SK-N-SH treated with all-trans-retinoic acid at 6 μM for 48 hours (cell line): ENCODE measurements at regions not wholly inside any gene's neighbourhood (a gene's known extent, or its start where the extent isn't known, plus 50 kb on each side); places are given as distances from the start of the nearest gene placed in this dataset.

Experiments
- ATAC-seq: fragments of 200-7000 bp; cut with Tn5 transposase; 3 replicates; pipeline ENCODE4 v1.9.1; 2020; ENCODE audit warnings: mild to moderate bottlenecking, moderate library complexity
- ARNTL ChIP-seq: fragments of 450-650 bp; formaldehyde crosslinking; IDR thresholded peaks from 2 replicates; pipeline ENCODE4 v1.5.0; 2020; ENCODE audit warnings: low read depth, mild to moderate bottlenecking, moderate library complexity, borderline replicate concordance
- BACH2 ChIP-seq: fragments of 250-450 bp; sonication (Bioruptor Pico); IDR thresholded peaks from 2 replicates; pipeline ENCODE4 v1.9.0; 2021; ENCODE audit warnings: mild to moderate bottlenecking, borderline replicate concordance
- CREB5 ChIP-seq: fragments of 250-450 bp; sonication (Bioruptor Pico); IDR thresholded peaks from 2 replicates; pipeline ENCODE4 v1.5.1; 2020; ENCODE audit warnings: low read depth, mild to moderate bottlenecking, moderate library complexity
- CSDC2 ChIP-seq: fragments of 250-450 bp; sonication (Bioruptor Pico); IDR thresholded peaks from 2 replicates; pipeline ENCODE4 v1.5.0; 2020; ENCODE audit warnings: mild to moderate bottlenecking, moderate library complexity
- CSRNP3 ChIP-seq: fragments of 250-450 bp; sonication (Bioruptor Pico); IDR thresholded peaks from 2 replicates; pipeline ENCODE4 v1.5.1; 2021; ENCODE audit warnings: mild to moderate bottlenecking, moderate library complexity
- ESRRG ChIP-seq: fragments of 250-450 bp; sonication (Bioruptor Pico); IDR thresholded peaks from 2 replicates; pipeline ENCODE4 v1.6.1; 2021; ENCODE audit warnings: mild to moderate bottlenecking
- ISL1 ChIP-seq: fragments of 250-450 bp; sonication (Bioruptor Pico); IDR thresholded peaks from 2 replicates; pipeline ENCODE4 v2.1.2; 2022; ENCODE audit warnings: mild to moderate bottlenecking, moderate library complexity
- PATZ1 ChIP-seq: fragments of 250-450 bp; sonication (Bioruptor Pico); IDR thresholded peaks from 2 replicates; pipeline ENCODE4 v1.8.0; 2020; ENCODE audit warnings: mild to moderate bottlenecking, moderate library complexity, borderline replicate concordance
- POU6F1 ChIP-seq: fragments of 250-450 bp; sonication (Bioruptor Pico); IDR thresholded peaks from 2 replicates; pipeline ENCODE4 v1.8.0; 2021; ENCODE audit warnings: low read depth, mild to moderate bottlenecking, moderate library complexity, borderline replicate concordance
- PPARA ChIP-seq: fragments of 250-450 bp; sonication (Bioruptor Pico); IDR thresholded peaks from 2 replicates; pipeline ENCODE4 v1.5.0; 2020; ENCODE audit warnings: mild to moderate bottlenecking, borderline replicate concordance
- SNAI2 ChIP-seq: fragments of 250-450 bp; sonication (Bioruptor Pico); IDR thresholded peaks from 2 replicates; pipeline ENCODE4 v1.5.0; 2020; ENCODE audit warnings: mild to moderate bottlenecking, moderate library complexity
- TCF4 ChIP-seq: fragments of 250-450 bp; sonication (Bioruptor Pico); IDR thresholded peaks from 2 replicates; pipeline ENCODE4 v1.8.0; 2021; ENCODE audit warnings: mild to moderate bottlenecking, moderate library complexity, borderline replicate concordance
- TOX ChIP-seq: fragments of 250-450 bp; sonication (Bioruptor Pico); IDR thresholded peaks from 2 replicates; pipeline ENCODE4 v1.8.0; 2021; ENCODE audit warnings: mild to moderate bottlenecking, moderate library complexity, borderline replicate concordance
- TSHZ2 ChIP-seq: fragments of 250-450 bp; sonication (Bioruptor Pico); IDR thresholded peaks from 2 replicates; pipeline ENCODE4 v1.5.0; 2020; ENCODE audit warnings: mild to moderate bottlenecking, moderate library complexity
- ZC3H10 ChIP-seq: fragments of 250-450 bp; sonication (Bioruptor Pico); IDR thresholded peaks from 2 replicates; pipeline ENCODE4 v1.5.1; 2021; ENCODE audit warnings: mild to moderate bottlenecking, moderate library complexity
- ZFP3 ChIP-seq: fragments of 250-450 bp; sonication (Bioruptor Pico); IDR thresholded peaks from 2 replicates; pipeline ENCODE4 v1.5.0; 2020; ENCODE audit warnings: mild to moderate bottlenecking, moderate library complexity
- ZFP30 ChIP-seq: fragments of 450-650 bp; formaldehyde crosslinking; IDR thresholded peaks from 2 replicates; pipeline ENCODE4 v1.5.0; 2022; ENCODE audit warnings: mild to moderate bottlenecking, moderate library complexity
- ZNF565 ChIP-seq: fragments of 450-650 bp; formaldehyde crosslinking; conservative IDR thresholded peaks from 2 replicates; pipeline ENCODE4 v1.5.0; 2020; ENCODE audit warnings: low read depth, mild to moderate bottlenecking, moderate library complexity
- ZNF70 ChIP-seq: fragments of 450-650 bp; formaldehyde crosslinking; IDR thresholded peaks from 2 replicates; pipeline ENCODE4 v1.5.0; 2020; ENCODE audit warnings: mild to moderate bottlenecking, moderate library complexity
- ZNF8 ChIP-seq: fragments of 450-650 bp; formaldehyde crosslinking; IDR thresholded peaks from 2 replicates; pipeline ENCODE4 v1.5.0; 2020; ENCODE audit warnings: mild to moderate bottlenecking, moderate library complexity

- TF ChIP-seq ZNF565 (CRISPR knock-in tag) (no peak), ISL1 (CRISPR knock-in tag) (no peak), TOX (no peak), POU6F1 (no peak), TSHZ2 (CRISPR knock-in tag) (no peak), SNAI2 (CRISPR knock-in tag) (no peak), ZC3H10 (CRISPR knock-in tag) (no peak), ARNTL (CRISPR knock-in tag) (no peak), TCF4 (CRISPR knock-in tag) (no peak), BACH2 (CRISPR knock-in tag) (no peak), PPARA (CRISPR knock-in tag) (no peak), CSDC2 (CRISPR knock-in tag) (no peak), PATZ1 (CRISPR knock-in tag) (no peak), CREB5 (CRISPR knock-in tag) (no peak), ESRRG (CRISPR knock-in tag) (no peak), ZFP30 (CRISPR knock-in tag) (no peak), ZNF8 (CRISPR knock-in tag) (no peak), CSRNP3 (no peak)
- TF ChIP-seq, all 23 proteins: peak for 0
- ATAC-seq, result no peak
These were observed 365.5 kb downstream of the TNS3 start for GRCh38 chr7:47216439-47216838.

GRCh38 chr7:47215640-47216039, 366.3 kb downstream of the TNS3 start:
- ATAC-seq, result no peak
- TF ChIP-seq ISL1 (CRISPR knock-in tag) (no peak), CSDC2 (CRISPR knock-in tag) (no peak), TCF4 (CRISPR knock-in tag) (no peak), POU6F1 (no peak), SNAI2 (CRISPR knock-in tag) (no peak), ZNF70 (CRISPR knock-in tag) (no peak)

- no peak for TF ChIP-seq ZNF70 (CRISPR knock-in tag)
- TF ChIP-seq ZC3H10 (CRISPR knock-in tag), result no peak
- no peak for TF ChIP-seq ZFP3 (CRISPR knock-in tag)
- no peak for TF ChIP-seq BACH2 (CRISPR knock-in tag)
- no peak for TF ChIP-seq PATZ1 (CRISPR knock-in tag)
- TF ChIP-seq TOX, result no peak
- no peak for TF ChIP-seq ZFP30 (CRISPR knock-in tag)
- no peak for TF ChIP-seq POU6F1
- no peak for TF ChIP-seq CSDC2 (CRISPR knock-in tag)
- ATAC-seq, result no peak
These were observed 366.9 kb downstream of the TNS3 start for GRCh38 chr7:47215049-47215448.
